ENCODE measurements at regions not wholly inside any gene's neighbourhood (a gene's known extent, or its start where the extent isn't known, plus 50 kb on each side); places are given as distances from the start of the nearest gene placed in this dataset.

- TF ChIP-seq POLR2A (IDR thresholded peaks at IDR 0.05): no peak
- TF ChIP-seq, protein P1, sequence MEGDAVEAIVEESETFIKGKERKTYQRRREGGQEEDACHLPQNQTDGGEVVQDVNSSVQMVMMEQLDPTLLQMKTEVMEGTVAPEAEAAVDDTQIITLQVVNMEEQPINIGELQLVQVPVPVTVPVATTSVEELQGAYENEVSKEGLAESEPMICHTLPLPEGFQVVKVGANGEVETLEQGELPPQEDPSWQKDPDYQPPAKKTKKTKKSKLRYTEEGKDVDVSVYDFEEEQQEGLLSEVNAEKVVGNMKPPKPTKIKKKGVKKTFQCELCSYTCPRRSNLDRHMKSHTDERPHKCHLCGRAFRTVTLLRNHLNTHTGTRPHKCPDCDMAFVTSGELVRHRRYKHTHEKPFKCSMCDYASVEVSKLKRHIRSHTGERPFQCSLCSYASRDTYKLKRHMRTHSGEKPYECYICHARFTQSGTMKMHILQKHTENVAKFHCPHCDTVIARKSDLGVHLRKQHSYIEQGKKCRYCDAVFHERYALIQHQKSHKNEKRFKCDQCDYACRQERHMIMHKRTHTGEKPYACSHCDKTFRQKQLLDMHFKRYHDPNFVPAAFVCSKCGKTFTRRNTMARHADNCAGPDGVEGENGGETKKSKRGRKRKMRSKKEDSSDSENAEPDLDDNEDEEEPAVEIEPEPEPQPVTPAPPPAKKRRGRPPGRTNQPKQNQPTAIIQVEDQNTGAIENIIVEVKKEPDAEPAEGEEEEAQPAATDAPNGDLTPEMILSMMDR (IDR thresholded peaks at IDR 0.05 in 4 of 5, conservative IDR thresholded peaks at IDR 0.05 in 1 of 5): no peak
Measured at GRCh38 chr16:59368586-59368985, 634.5 kb upstream of the GOT2 start.
